Naive B cell (primary cell): ENCODE measurements at regions not wholly inside any gene's neighbourhood (a gene's known extent, or its start where the extent isn't known, plus 50 kb on each side); places are given as distances from the start of the nearest gene placed in this dataset.

Source experiments
- ATAC-seq, 2 donors: fragments of 150-1000 bp; cut with Tn5 transposase; 2 replicates each; pipeline ENCODE4 v1.10.0; 2021; ENCODE audit warnings: low read depth in 2 of 2, mild to moderate bottlenecking in 2 of 2, moderate library complexity in 2 of 2
- DNase-seq: peaks from one replicate; pipeline ENCODE4 v3.0.0; 2022
- H3K27ac Mint-ChIP-seq, 6 donors: one replicate each; pipeline ENCODE4 v1.8.0; 2020 to 2022; ENCODE audit warnings: mild to moderate bottlenecking in 6 of 6, mixed read lengths in 6 of 6, moderate library complexity in 5 of 6, inconsistent platforms in 2 of 6
- H3K27me3 Mint-ChIP-seq, 3 donors: one replicate each; pipeline ENCODE4 v1.8.0; 2021 to 2022; ENCODE audit warnings: mixed read lengths in 3 of 3, mild to moderate bottlenecking in 1 of 3
- H3K36me3 Mint-ChIP-seq, 2 donors: one replicate each; pipeline ENCODE4 v1.8.0; 2020 to 2022; ENCODE audit warnings: mixed read lengths in 2 of 2, inconsistent platforms in 1 of 2, mild to moderate bottlenecking in 1 of 2
- H3K4me1 Mint-ChIP-seq, 3 donors: one replicate each; pipeline ENCODE4 v1.8.0; 2020 to 2022; ENCODE audit warnings: mixed read lengths in 3 of 3, inconsistent platforms in 1 of 3, mild to moderate bottlenecking in 1 of 3, moderate library complexity in 1 of 3
- H3K4me3 Mint-ChIP-seq, 8 donors: one replicate each; pipeline ENCODE4 v1.8.0; 2020 to 2022; ENCODE audit warnings: mild to moderate bottlenecking in 8 of 8, mixed read lengths in 8 of 8, moderate library complexity in 8 of 8, inconsistent platforms in 2 of 8
- H3K9me3 Mint-ChIP-seq, 7 donors: one replicate each; pipeline ENCODE4 v1.8.0; 2020 to 2022; ENCODE audit warnings: mixed read lengths in 7 of 7, mild to moderate bottlenecking in 5 of 7, inconsistent platforms in 2 of 7, moderate library complexity in 1 of 7

GRCh38 chr3:190252080-190252479 lies 70.2 kb downstream of the CLDN1 start:
- ATAC-seq (no peak), DNase-seq (no peak)
- no peaks in the 10 kb centered on the region for H3K4me1 Mint-ChIP-seq
- no peak overlapping the region for H3K4me3 Mint-ChIP-seq
- no peaks in the 10 kb centered on the region for H3K36me3 Mint-ChIP-seq
- H3K27me3 Mint-ChIP-seq = no peaks in the 10 kb centered on the region
- H3K27ac Mint-ChIP-seq = no peak overlapping the region
- peaks cover 0 to 10% (median 6%) of the 10 kb centered on the region in 7 donors for H3K9me3 Mint-ChIP-seq

- Mint-ChIP-seq H3K9me3 (peaks cover 13 to 33% (median 21%) of the 10 kb centered on the region in 7 donors), H3K27me3 (no peaks in the 10 kb centered on the region), H3K4me1 (no peaks in the 10 kb centered on the region), H3K27ac (no peak overlapping the region), H3K4me3 (no peak overlapping the region), H3K36me3 (peaks cover 0 to 9% of the 10 kb centered on the region in 2 donors)
- DNase-seq (no peak), ATAC-seq (no peak)
Observed at GRCh38 chr3:190249414-190249813, 72.8 kb downstream of the CLDN1 start.

- Mint-ChIP-seq H3K4me3 (no peak overlapping the region), H3K9me3 (peaks cover 14 to 61% (median 39%) of the 10 kb centered on the region in 7 donors), H3K36me3 (peaks cover 0 to 9% of the 10 kb centered on the region in 2 donors), H3K4me1 (no peaks in the 10 kb centered on the region), H3K27me3 (no peaks in the 10 kb centered on the region), H3K27ac (no peak overlapping the region)
- DNase-seq (no peak), ATAC-seq (no peak)
Observed at GRCh38 chr3:190242147-190242546, 80.1 kb downstream of the CLDN1 start.

- no peaks in the 10 kb centered on the region for H3K36me3 Mint-ChIP-seq
- DNase-seq (no peak), ATAC-seq (no peak)
- peak overlapping the region in 1 of 8 donors; percentile 31 for H3K4me3 Mint-ChIP-seq
- peaks cover 0 to 8% (median 0%) of the 10 kb centered on the region in 3 donors for H3K27me3 Mint-ChIP-seq
- H3K27ac Mint-ChIP-seq = no peak overlapping the region
- peaks cover 3 to 35% (median 18%) of the 10 kb centered on the region in 7 donors for H3K9me3 Mint-ChIP-seq
- no peaks in the 10 kb centered on the region for H3K4me1 Mint-ChIP-seq
Observed at GRCh38 chr3:190239325-190239724, 82.9 kb downstream of the CLDN1 start.

- no peak for ATAC-seq
- H3K4me1 Mint-ChIP-seq = no peaks in the 10 kb centered on the region
- H3K27ac Mint-ChIP-seq = peak overlapping the region in 1 of 6 donors; percentile 74
- H3K27me3 Mint-ChIP-seq = peaks cover 0 to 8% (median 0%) of the 10 kb centered on the region in 3 donors
- no peak overlapping the region for H3K4me3 Mint-ChIP-seq
- DNase-seq = no peak
- H3K36me3 Mint-ChIP-seq = no peaks in the 10 kb centered on the region
- peaks cover 3 to 35% (median 18%) of the 10 kb centered on the region in 7 donors for H3K9me3 Mint-ChIP-seq
Observed at GRCh38 chr3:190238871-190239270, 83.4 kb downstream of the CLDN1 start.

GRCh38 chr3:190234621-190235020 lies 87.6 kb downstream of the CLDN1 start:
- Mint-ChIP-seq H3K4me1 (no peaks in the 10 kb centered on the region), H3K4me3 (no peak overlapping the region), H3K27me3 (peaks cover 0 to 8% (median 0%) of the 10 kb centered on the region in 3 donors), H3K27ac (no peak overlapping the region), H3K9me3 (peaks cover 0 to 6% (median 2%) of the 10 kb centered on the region in 7 donors), H3K36me3 (no peaks in the 10 kb centered on the region)
- no peak for ATAC-seq
- DNase-seq = no peak

GRCh38 chr3:190229632-190230424 lies 92.4 kb downstream of the CLDN1 start:
- Mint-ChIP-seq H3K9me3 (no peaks in the 10 kb centered on the region), H3K4me1 (no peaks in the 10 kb centered on the region), H3K4me3 (no peak overlapping the region), H3K27me3 (peaks cover 0 to 9% (median 0%) of the 10 kb centered on the region in 3 donors), H3K27ac (no peak overlapping the region), H3K36me3 (no peaks in the 10 kb centered on the region)
- DNase-seq (no peak), ATAC-seq (no peak)

GRCh38 chr3:190227064-190227463 lies 95.2 kb downstream of the CLDN1 start:
- no peaks in the 10 kb centered on the region for H3K36me3 Mint-ChIP-seq

GRCh38 chr3:190224863-190225692 lies 97.2 kb downstream of the CLDN1 start:
- Mint-ChIP-seq H3K27me3 (peaks cover 0 to 9% (median 0%) of the 10 kb centered on the region in 3 donors), H3K4me1 (no peaks in the 10 kb centered on the region), H3K36me3 (no peaks in the 10 kb centered on the region), H3K9me3 (peaks cover 0 to 14% (median 4%) of the 10 kb centered on the region in 7 donors), H3K27ac (no peak overlapping the region), H3K4me3 (no peak overlapping the region)
- no peak for DNase-seq
- ATAC-seq = no peak

More at GRCh38 chr3:190227064-190227463, 95.2 kb downstream of the CLDN1 start:
- DNase-seq (no peak), ATAC-seq (no peak)
- peaks cover 0 to 9% (median 0%) of the 10 kb centered on the region in 3 donors for H3K27me3 Mint-ChIP-seq
- no peak overlapping the region for H3K27ac Mint-ChIP-seq
- peaks cover 0 to under 1% (median 0%) of the 10 kb centered on the region in 7 donors for H3K9me3 Mint-ChIP-seq
- no peaks in the 10 kb centered on the region for H3K4me1 Mint-ChIP-seq
- no peak overlapping the region for H3K4me3 Mint-ChIP-seq

- Mint-ChIP-seq H3K36me3 (no peaks in the 10 kb centered on the region), H3K27me3 (peaks cover 0 to 9% (median 0%) of the 10 kb centered on the region in 3 donors), H3K27ac (no peak overlapping the region), H3K4me1 (no peaks in the 10 kb centered on the region), H3K4me3 (no peak overlapping the region), H3K9me3 (peaks cover 0 to 15% (median 4%) of the 10 kb centered on the region in 7 donors)
- ATAC-seq (no peak), DNase-seq (no peak)
Observed at GRCh38 chr3:190224456-190224855, 97.8 kb downstream of the CLDN1 start.

GRCh38 chr3:190222916-190223315 lies 99.3 kb downstream of the CLDN1 start:
- no peaks in the 10 kb centered on the region for H3K36me3 Mint-ChIP-seq
- peaks cover 0 to 4% (median 0%) of the 10 kb centered on the region in 3 donors for H3K27me3 Mint-ChIP-seq
- peaks cover 0 to 20% (median 4%) of the 10 kb centered on the region in 7 donors for H3K9me3 Mint-ChIP-seq
- no peaks in the 10 kb centered on the region for H3K4me1 Mint-ChIP-seq
- no peak overlapping the region for H3K27ac Mint-ChIP-seq
- DNase-seq = no peak
- no peak for ATAC-seq
- no peak overlapping the region for H3K4me3 Mint-ChIP-seq

- Mint-ChIP-seq H3K4me1 (no peaks in the 10 kb centered on the region), H3K4me3 (no peak overlapping the region), H3K27me3 (peaks cover 0 to 3% (median 0%) of the 10 kb centered on the region in 3 donors), H3K27ac (no peak overlapping the region), H3K36me3 (no peaks in the 10 kb centered on the region), H3K9me3 (peaks cover 0 to 22% (median 4%) of the 10 kb centered on the region in 7 donors)
- DNase-seq (no peak), ATAC-seq (no peak)
Observed at GRCh38 chr3:190222360-190222759, 99.9 kb downstream of the CLDN1 start.

- no peaks in the 10 kb centered on the region for H3K4me1 Mint-ChIP-seq
Observed at GRCh38 chr3:190220362-190220761, 99.7 kb upstream of the P3H2 start.

More at GRCh38 chr3:190220362-190220761, 99.7 kb upstream of the P3H2 start:
- ATAC-seq (no peak), DNase-seq (no peak)
- Mint-ChIP-seq H3K9me3 (peaks cover 0 to 22% (median 4%) of the 10 kb centered on the region in 7 donors), H3K4me3 (no peak overlapping the region), H3K36me3 (no peaks in the 10 kb centered on the region), H3K27me3 (no peaks in the 10 kb centered on the region), H3K27ac (no peak overlapping the region)
